WTC11 (cell line): ENCODE measurements at regions not wholly inside any gene's neighbourhood (a gene's known extent, or its start where the extent isn't known, plus 50 kb on each side); places are given as distances from the start of the nearest gene placed in this dataset.

Experiments
- ATAC-seq: fragments of 200-7000 bp; cut with Tn5 transposase; 2 replicates; pipeline ENCODE4 v1.10.0; 2021; ENCODE audit warnings: mild to moderate bottlenecking, moderate library complexity
- CTCF ChIA-PET: fragments of 300-600 bp; sonication (Branson Sonifier 250); formaldehyde crosslinking; loops from one replicate; lab custom pipeline; 2021; ENCODE audit warnings: antibody characterized with exemption; lab: Charles Lee
- POLR2A ChIA-PET: fragments of 350-600 bp; sonication (Branson Sonifier 250); formaldehyde crosslinking; loops from one replicate; lab custom pipeline; 2021; ENCODE audit warnings: antibody characterized with exemption; lab: Charles Lee
- DNase-seq: peaks from one replicate; pipeline ENCODE4 v3.0.0; 2021; ENCODE audit warnings: low spot score
- H3K27ac Mint-ChIP-seq: 2 replicates; pipeline ENCODE4 v1.8.0; 2021; ENCODE audit warnings: mixed read lengths
- H3K27me3 Mint-ChIP-seq: 2 replicates; pipeline ENCODE4 v1.8.0; 2021; ENCODE audit warnings: low read depth, mild to moderate bottlenecking, moderate library complexity, mixed read lengths
- H3K36me3 Mint-ChIP-seq: 2 replicates; pipeline ENCODE4 v1.8.0; 2021; ENCODE audit warnings: mixed read lengths
- H3K4me1 Mint-ChIP-seq: 2 replicates; pipeline ENCODE4 v1.8.0; 2022; ENCODE audit warnings: mixed read lengths
- H3K4me3 Mint-ChIP-seq: 2 replicates; pipeline ENCODE4 v1.8.0; 2021; ENCODE audit warnings: mild to moderate bottlenecking, moderate library complexity, mixed read lengths
- H3K9me3 Mint-ChIP-seq: 2 replicates; pipeline ENCODE4 v1.8.0; 2021; ENCODE audit warnings: mixed read lengths
- ARID4B ChIP-seq: sonication (generic); formaldehyde crosslinking; IDR thresholded peaks from 2 replicates; pipeline ENCODE4 v1.8.0; 2023; ENCODE audit warnings: missing genetic modification reagents, mild to moderate bottlenecking, borderline replicate concordance
- ATF6 ChIP-seq: sonication (generic); formaldehyde crosslinking; IDR thresholded peaks from 2 replicates; pipeline ENCODE4 v1.8.1; 2023; ENCODE audit warnings: mild to moderate bottlenecking, missing genetic modification reagents
- EMX1 ChIP-seq: fragments of 250-450 bp; sonication (Bioruptor Pico); IDR thresholded peaks from 2 replicates; pipeline ENCODE4 v1.8.0; 2021; ENCODE audit warnings: mild to moderate bottlenecking
- ESRRA ChIP-seq: sonication (generic); formaldehyde crosslinking; IDR thresholded peaks from 2 replicates; pipeline ENCODE4 v1.8.1; 2022; ENCODE audit warnings: mild to moderate bottlenecking, missing genetic modification reagents, borderline replicate concordance
- FOXJ3 ChIP-seq: sonication (generic); formaldehyde crosslinking; IDR thresholded peaks from 2 replicates; pipeline ENCODE4 v1.9.0; 2021; ENCODE audit warnings: missing genetic modification reagents, mild to moderate bottlenecking, borderline replicate concordance
- MAX ChIP-seq: sonication (generic); formaldehyde crosslinking; IDR thresholded peaks from 2 replicates; pipeline ENCODE4 v1.8.0; 2022; ENCODE audit warnings: mild to moderate bottlenecking, missing genetic modification reagents
- MXD4 ChIP-seq: fragments of 250-450 bp; sonication (Bioruptor Pico); IDR thresholded peaks from 2 replicates; pipeline ENCODE4 v1.8.0; 2021; ENCODE audit warnings: mild to moderate bottlenecking, moderate library complexity, borderline replicate concordance
- NFATC4 ChIP-seq: fragments of 250-450 bp; sonication (Bioruptor Pico); IDR thresholded peaks from 2 replicates; pipeline ENCODE4 v1.9.0; 2021; ENCODE audit warnings: mild to moderate bottlenecking
- PRRX2 ChIP-seq: fragments of 250-450 bp; sonication (Bioruptor Pico); IDR thresholded peaks from 2 replicates; pipeline ENCODE4 v1.8.0; 2021; ENCODE audit warnings: mild to moderate bottlenecking
- RORB ChIP-seq: fragments of 250-450 bp; sonication (Bioruptor Pico); IDR thresholded peaks from 2 replicates; pipeline ENCODE4 v1.9.0; 2021; ENCODE audit warnings: mild to moderate bottlenecking
- STAT6 ChIP-seq: sonication (generic); formaldehyde crosslinking; conservative IDR thresholded peaks from 2 replicates; pipeline ENCODE4 v1.8.1; 2023; ENCODE audit warnings: mild to moderate bottlenecking, low read depth, missing genetic modification reagents, moderate library complexity
- TEAD1 ChIP-seq: sonication (generic); formaldehyde crosslinking; IDR thresholded peaks from 2 replicates; pipeline ENCODE4 v1.8.0; 2022; ENCODE audit warnings: mild to moderate bottlenecking, missing genetic modification reagents
- TEAD4 ChIP-seq: sonication (generic); formaldehyde crosslinking; IDR thresholded peaks from 2 replicates; pipeline ENCODE4 v1.8.0; 2022; ENCODE audit warnings: mild to moderate bottlenecking, missing genetic modification reagents
- TP53 ChIP-seq: sonication (generic); formaldehyde crosslinking; IDR thresholded peaks from 2 replicates; pipeline ENCODE4 v1.8.1; 2023; ENCODE audit warnings: mild to moderate bottlenecking, missing genetic modification reagents
- ZNF219 ChIP-seq: sonication (generic); formaldehyde crosslinking; IDR thresholded peaks from 2 replicates; pipeline ENCODE4 v1.8.0; 2023; ENCODE audit warnings: missing genetic modification reagents, mild to moderate bottlenecking, borderline replicate concordance
- ZSCAN18 ChIP-seq: fragments of 250-450 bp; sonication (Bioruptor Pico); IDR thresholded peaks from 2 replicates; pipeline ENCODE4 v2.1.2; 2022; ENCODE audit warnings: mild to moderate bottlenecking, moderate library complexity

- H3K27ac Mint-ChIP-seq, result no peak overlapping the region
- H3K36me3 Mint-ChIP-seq, result no peaks in the 10 kb centered on the region
- no peaks in the 10 kb centered on the region for H3K9me3 Mint-ChIP-seq
- H3K27me3 Mint-ChIP-seq, result no peaks in the 10 kb centered on the region
- ChIA-PET CTCF (no interaction called here), POLR2A (interaction anchor here (0.6 kb wide), 1 partner anchor 127 kb away, joined by 3 read pairs; no protein-coding TSS in a partner anchor)
- H3K4me3 Mint-ChIP-seq, result no peak overlapping the region
- ATAC-seq (no peak), DNase-seq (no peak)
- no peak for TF ChIP-seq RORB (CRISPR knock-in tag)
- TF ChIP-seq ATF6 (CRISPR knock-in tag), result no peak
- no peak for TF ChIP-seq ARID4B
- TF ChIP-seq NFATC4 (CRISPR knock-in tag), result no peak
- no peak for TF ChIP-seq PRRX2 (CRISPR knock-in tag)
- TF ChIP-seq MAX, result no peak
- no peak for TF ChIP-seq ZNF219
- TF ChIP-seq TP53 (CRISPR knock-in tag), result no peak
- TF ChIP-seq MXD4, result no peak
- no peak for TF ChIP-seq FOXJ3 (CRISPR knock-in tag)
- no peak for TF ChIP-seq TEAD1 (CRISPR knock-in tag)
- no peak for TF ChIP-seq ZSCAN18 (CRISPR knock-in tag)
- no peak for TF ChIP-seq ESRRA (CRISPR knock-in tag)
- TF ChIP-seq TEAD4 (CRISPR knock-in tag), result no peak
- no peak for TF ChIP-seq EMX1
- no peak for TF ChIP-seq STAT6 (CRISPR knock-in tag)
- H3K4me1 Mint-ChIP-seq, result peaks cover 23% of the 10 kb centered on the region
These were observed 131.8 kb downstream of the FOXB1 start for GRCh38 chr15:60135961-60136360.
